ENCODE measurements at regions not wholly inside any gene's neighbourhood (a gene's known extent, or its start where the extent isn't known, plus 50 kb on each side); places are given as distances from the start of the nearest gene placed in this dataset.

GRCh38 chr1:239606850-239607400 lies 220.6 kb downstream of the CHRM3 start:
- no peaks in the 10 kb centered on the region for H3K27me3 ChIP-seq (ENCODE audit: control insufficient read depth, insufficient read depth, low read length)
- TF ChIP-seq, protein P1, sequence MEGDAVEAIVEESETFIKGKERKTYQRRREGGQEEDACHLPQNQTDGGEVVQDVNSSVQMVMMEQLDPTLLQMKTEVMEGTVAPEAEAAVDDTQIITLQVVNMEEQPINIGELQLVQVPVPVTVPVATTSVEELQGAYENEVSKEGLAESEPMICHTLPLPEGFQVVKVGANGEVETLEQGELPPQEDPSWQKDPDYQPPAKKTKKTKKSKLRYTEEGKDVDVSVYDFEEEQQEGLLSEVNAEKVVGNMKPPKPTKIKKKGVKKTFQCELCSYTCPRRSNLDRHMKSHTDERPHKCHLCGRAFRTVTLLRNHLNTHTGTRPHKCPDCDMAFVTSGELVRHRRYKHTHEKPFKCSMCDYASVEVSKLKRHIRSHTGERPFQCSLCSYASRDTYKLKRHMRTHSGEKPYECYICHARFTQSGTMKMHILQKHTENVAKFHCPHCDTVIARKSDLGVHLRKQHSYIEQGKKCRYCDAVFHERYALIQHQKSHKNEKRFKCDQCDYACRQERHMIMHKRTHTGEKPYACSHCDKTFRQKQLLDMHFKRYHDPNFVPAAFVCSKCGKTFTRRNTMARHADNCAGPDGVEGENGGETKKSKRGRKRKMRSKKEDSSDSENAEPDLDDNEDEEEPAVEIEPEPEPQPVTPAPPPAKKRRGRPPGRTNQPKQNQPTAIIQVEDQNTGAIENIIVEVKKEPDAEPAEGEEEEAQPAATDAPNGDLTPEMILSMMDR (IDR thresholded peaks at IDR 0.05), result no peak

GRCh38 chr1:239608469-239608868 lies 222.1 kb downstream of the CHRM3 start:
- no peaks in the 10 kb centered on the region for H3K4me1 ChIP-seq
- no peaks in the 10 kb centered on the region for H3K36me3 ChIP-seq (ENCODE audit: control insufficient read depth, insufficient read depth, low read length)
- TF ChIP-seq, protein P1 (IDR thresholded peaks at IDR 0.05), result no peak
- H3K79me2 ChIP-seq, result no peaks in the 10 kb centered on the region
- H3K9me3 ChIP-seq (ENCODE audit: control insufficient read depth, low read length), result no peaks in the 10 kb centered on the region
- H3K27ac ChIP-seq, result no peak overlapping the region
- H3K4me3 ChIP-seq (ENCODE audit: low read depth, low read length), result no peak overlapping the region
- H2AFZ ChIP-seq, result no peak overlapping the region
- H3K9ac ChIP-seq, result no peak overlapping the region
- no peaks in the 10 kb centered on the region for H3K27me3 ChIP-seq (ENCODE audit: control insufficient read depth, insufficient read depth, low read length)
- H3K4me2 ChIP-seq (ENCODE audit: low read length), result no peak overlapping the region

More at GRCh38 chr1:239606850-239607400, 220.6 kb downstream of the CHRM3 start:
- Histone ChIP-seq H3K4me3 (ENCODE audit: low read depth, low read length) (no peak overlapping the region), H3K79me2 (no peaks in the 10 kb centered on the region), H2AFZ (no peak overlapping the region), H3K4me1 (no peaks in the 10 kb centered on the region), H3K9me3 (ENCODE audit: control insufficient read depth, low read length) (no peaks in the 10 kb centered on the region), H3K4me2 (ENCODE audit: low read length) (no peak overlapping the region), H3K27ac (no peak overlapping the region), H3K36me3 (ENCODE audit: control insufficient read depth, insufficient read depth, low read length) (no peaks in the 10 kb centered on the region), H3K9ac (no peak overlapping the region)

DNA sequence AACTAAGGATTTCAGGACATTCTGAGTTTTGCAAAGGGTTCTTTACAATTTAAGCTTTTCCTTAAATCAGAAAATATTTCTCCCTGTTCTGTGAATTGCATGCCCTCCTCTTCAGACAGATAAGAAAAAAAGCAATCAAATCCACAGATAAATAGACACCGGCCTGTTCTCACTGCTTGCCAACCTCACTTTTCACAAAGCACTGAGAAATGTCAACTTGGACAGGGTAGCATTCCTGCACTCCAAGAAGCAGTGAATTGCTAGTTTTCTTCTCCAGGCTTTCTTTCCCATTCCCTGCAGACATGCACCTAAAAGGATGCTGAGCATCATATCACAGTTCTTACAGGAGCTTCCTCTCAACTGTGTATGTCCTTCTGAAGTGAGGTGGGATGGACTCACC lies 226.0 kb downstream of the CHRM3 start:
- TF ChIP-seq, protein P1 (IDR thresholded peaks at IDR 0.05), result no peak
- no peak overlapping the region for H3K4me3 ChIP-seq (ENCODE audit: low read depth, low read length)
- no peak overlapping the region for H3K27ac ChIP-seq
- H3K4me2 ChIP-seq (ENCODE audit: low read length), result no peak overlapping the region
- no peaks in the 10 kb centered on the region for H3K9me3 ChIP-seq (ENCODE audit: control insufficient read depth, low read length)
- H3K9ac ChIP-seq, result no peak overlapping the region
- H3K36me3 ChIP-seq (ENCODE audit: control insufficient read depth, insufficient read depth, low read length), result no peaks in the 10 kb centered on the region
- no peaks in the 10 kb centered on the region for H3K27me3 ChIP-seq (ENCODE audit: control insufficient read depth, insufficient read depth, low read length)
- H3K4me1 ChIP-seq, result no peaks in the 10 kb centered on the region
- H3K79me2 ChIP-seq, result no peaks in the 10 kb centered on the region
- no peak overlapping the region for H2AFZ ChIP-seq

- TF ChIP-seq, protein P1 (IDR thresholded peaks at IDR 0.05), result no peak
- Histone ChIP-seq H3K4me3 (ENCODE audit: low read depth, low read length) (no peak overlapping the region), H3K36me3 (ENCODE audit: control insufficient read depth, insufficient read depth, low read length) (no peaks in the 10 kb centered on the region), H3K79me2 (no peaks in the 10 kb centered on the region), H3K4me2 (ENCODE audit: low read length) (no peak overlapping the region), H3K27ac (no peak overlapping the region), H2AFZ (no peak overlapping the region), H3K4me1 (no peaks in the 10 kb centered on the region), H3K9me3 (ENCODE audit: control insufficient read depth, low read length) (no peaks in the 10 kb centered on the region), H3K9ac (no peak overlapping the region), H3K27me3 (ENCODE audit: control insufficient read depth, insufficient read depth, low read length) (no peaks in the 10 kb centered on the region)
Measured at GRCh38 chr1:239616673-239617072, 230.3 kb downstream of the CHRM3 start.

- no peaks in the 10 kb centered on the region for H3K9me3 ChIP-seq (ENCODE audit: control insufficient read depth, low read length)
- no peaks in the 10 kb centered on the region for H3K36me3 ChIP-seq (ENCODE audit: control insufficient read depth, insufficient read depth, low read length)
- H3K4me3 ChIP-seq (ENCODE audit: low read depth, low read length), result no peak overlapping the region
- H3K27ac ChIP-seq, result no peak overlapping the region
- H3K4me2 ChIP-seq (ENCODE audit: low read length), result no peak overlapping the region
- no peak overlapping the region for H2AFZ ChIP-seq
- no peaks in the 10 kb centered on the region for H3K27me3 ChIP-seq (ENCODE audit: control insufficient read depth, insufficient read depth, low read length)
- TF ChIP-seq, protein P1 (IDR thresholded peaks at IDR 0.05), result no peak
- no peak overlapping the region for H3K9ac ChIP-seq
- H3K4me1 ChIP-seq, result no peaks in the 10 kb centered on the region
- H3K79me2 ChIP-seq, result no peaks in the 10 kb centered on the region
Measured at GRCh38 chr1:239617259-239617658, 230.9 kb downstream of the CHRM3 start.
